A549 (cell line): ENCODE measurements at regions not wholly inside any gene's neighbourhood (a gene's known extent, or its start where the extent isn't known, plus 50 kb on each side); places are given as distances from the start of the nearest gene placed in this dataset.

Experiments
- ATAC-seq, 2 experiments: fragments of 200-7000 bp in 1 of 2; fragments of >200 bp in 1 of 2; cut with Nextera tagmentation in 1 of 2; cut with Tn5 transposase in 1 of 2; 3 replicates each; pipeline versions ENCODE4 v1.8.0 to v1.9.1; 2018 to 2020; ENCODE audit warnings: mild to moderate bottlenecking in 1 of 2, moderate library complexity in 1 of 2
- CTCF ChIA-PET: fragments of 300-600 bp; sonication (Branson Sonifier 250); formaldehyde crosslinking; extraction: SDS; loops from one replicate; lab custom pipeline; 2021; ENCODE audit warnings: antibody characterized with exemption, inconsistent platforms; lab: Yijun Ruan, JAX
- POLR2A ChIA-PET: fragments of 350-600 bp; formaldehyde crosslinking; extraction: SDS; loops from one replicate; lab custom pipeline; 2021; ENCODE audit warnings: antibody characterized with exemption, inconsistent platforms; lab: Yijun Ruan, JAX
- DNase-seq, 2 experiments: peaks; one replicate each; pipeline versions ENCODE4 v3.0.0 to v3.0.0-alpha.2; 2011 to 2016; ENCODE audit warnings: low read depth in 1 of 2, low spot score in 1 of 2
- FAIRE-seq: peaks from 2 replicates; lab custom pipeline; 2011; peaks lifted over from hg19 to GRCh38; lab: Jason Lieb, UNC
- H3K27ac ChIP-seq, 2 experiments: fragments of >200 bp; sonication (Bioruptor Twin); formaldehyde crosslinking; 3 replicates each; pipeline ENCODE4 v1.5.1; 2016 to 2017
- H3K4me1 ChIP-seq: fragments of >200 bp; sonication (Bioruptor Twin); formaldehyde crosslinking; 3 replicates; pipeline ENCODE4 v1.6.1; 2016
- H3K4me2 ChIP-seq: fragments of >200 bp; sonication (Bioruptor Twin); formaldehyde crosslinking; 3 replicates; pipeline ENCODE4 v1.6.1; 2016
- H3K4me3 ChIP-seq: fragments of >200 bp; sonication (Bioruptor Twin); formaldehyde crosslinking; 3 replicates; pipeline ENCODE4 v1.5.1; 2016
- H3K9me3 ChIP-seq: fragments of >200 bp; sonication (Bioruptor Twin); formaldehyde crosslinking; 3 replicates; pipeline ENCODE4 v1.6.1; 2016
- CBX8 ChIP-seq: fragments of 200-600 bp; sonication (generic); IDR thresholded peaks from 2 replicates; pipeline ENCODE4 v1.6.1; 2016
- CEBPB ChIP-seq, 2 experiments: fragments of >200 bp in 1 of 2; sonication (Bioruptor Twin) in 1 of 2; formaldehyde crosslinking in 1 of 2; IDR thresholded peaks; 2 replicates each; pipeline ENCODE4 v1.6.1; 2012 to 2016
- CHD2 ChIP-seq: fragments of 150-350 bp; IDR thresholded peaks from 2 replicates; pipeline ENCODE4 v1.6.1; 2014; ENCODE audit warnings: low read length; ENCODE audit not compliant: partially characterized antibody
- EHF ChIP-seq: fragments of 250-450 bp; sonication (Bioruptor Pico); IDR thresholded peaks from 2 replicates; pipeline ENCODE4 v1.5.0; 2020; ENCODE audit warnings: mild to moderate bottlenecking
- ESRRA ChIP-seq: fragments of 150-350 bp; IDR thresholded peaks from 2 replicates; pipeline ENCODE4 v1.6.1; 2014; ENCODE audit warnings: mild to moderate bottlenecking, low read length, borderline replicate concordance
- FOSB ChIP-seq: fragments of 250-450 bp; sonication (Bioruptor Pico); IDR thresholded peaks from 2 replicates; pipeline ENCODE4 v1.5.0; 2020; ENCODE audit warnings: mild to moderate bottlenecking, moderate library complexity
- FOXS1 ChIP-seq: fragments of 250-450 bp; sonication (Bioruptor Pico); IDR thresholded peaks from 2 replicates; pipeline ENCODE4 v1.5.0; 2020; ENCODE audit warnings: mild to moderate bottlenecking, moderate library complexity
- HDAC2 ChIP-seq: fragments of 200-600 bp; sonication (generic); IDR thresholded peaks from 2 replicates; pipeline ENCODE4 v1.6.1; 2016
- HEYL ChIP-seq: fragments of 250-450 bp; sonication (Bioruptor Pico); IDR thresholded peaks from 2 replicates; pipeline ENCODE4 v1.8.0; 2021; ENCODE audit warnings: mild to moderate bottlenecking, moderate library complexity
- HOXB5 ChIP-seq: fragments of 250-450 bp; sonication (Bioruptor Pico); IDR thresholded peaks from 2 replicates; pipeline ENCODE4 v1.5.0; 2020; ENCODE audit warnings: mild to moderate bottlenecking, moderate library complexity
- JUN ChIP-seq, 2 experiments: fragments of >200 bp; sonication (Bioruptor Twin); formaldehyde crosslinking; IDR thresholded peaks; 2 replicates in 1 of 2; 3 replicates in 1 of 2; pipeline ENCODE4 v1.6.1; 2016 to 2017
- JUNB ChIP-seq: fragments of >200 bp; sonication (Bioruptor Twin); formaldehyde crosslinking; IDR thresholded peaks from 2 replicates; pipeline ENCODE4 v1.6.1; 2016
- KDM5A ChIP-seq: fragments of 200-600 bp; sonication (generic); IDR thresholded peaks from 2 replicates; pipeline ENCODE4 v1.6.1; 2016; ENCODE audit warnings: antibody characterized with exemption, mild to moderate bottlenecking
- PHF8 ChIP-seq: fragments of 200-600 bp; sonication (generic); IDR thresholded peaks from 2 replicates; pipeline ENCODE4 v1.6.1; 2016; ENCODE audit warnings: low read depth, mild to moderate bottlenecking, antibody characterized with exemption, moderate library complexity, borderline replicate concordance
- POLR2A ChIP-seq: IDR thresholded peaks from 2 replicates; pipeline ENCODE4 v1.6.1; 2012; ENCODE audit warnings: mild to moderate bottlenecking, low read length
- RAD21 ChIP-seq, 2 experiments: fragments of >200 bp in 1 of 2; sonication (Bioruptor Twin) in 1 of 2; formaldehyde crosslinking in 1 of 2; IDR thresholded peaks in 1 of 2; conservative IDR thresholded peaks in 1 of 2; 2 replicates in 1 of 2; 3 replicates in 1 of 2; pipeline ENCODE4 v1.6.1; 2012 to 2018; ENCODE audit warnings: inconsistent platforms in 1 of 2
- RFX5 ChIP-seq: fragments of 450-650 bp; IDR thresholded peaks from 2 replicates; pipeline ENCODE4 v1.7.1; 2014; ENCODE audit warnings: antibody characterized with exemption, mild to moderate bottlenecking, moderate library complexity
- ZC3H11A ChIP-seq: fragments of 450-650 bp; IDR thresholded peaks from 2 replicates; pipeline ENCODE4 v1.6.1; 2014; ENCODE audit warnings: antibody characterized with exemption, mild to moderate bottlenecking
- ZFP36 ChIP-seq: fragments of 450-650 bp; IDR thresholded peaks from 2 replicates; pipeline ENCODE4 v1.6.1; 2014; ENCODE audit warnings: borderline replicate concordance; ENCODE audit not compliant: partially characterized antibody
- ZSCAN20 ChIP-seq: fragments of 250-450 bp; sonication (Bioruptor Pico); IDR thresholded peaks from 2 replicates; pipeline ENCODE4 v1.8.0; 2022; ENCODE audit warnings: mild to moderate bottlenecking, moderate library complexity
- WGBS: methylation state at CpG from one replicate; pipeline ENCODE4 v1.1.6; 2017; ENCODE audit errors: missing lambda C conversion rate; 5-methylcytosine and 5-hydroxymethylcytosine counted together
- TF ChIP-seq, protein P1 (sequence below): IDR thresholded peaks from 2 replicates; pipeline ENCODE4 v1.6.1; 2012
- TF ChIP-seq, protein P2 (sequence below): fragments of 200-600 bp; sonication (generic); IDR thresholded peaks from 2 replicates; pipeline ENCODE4 v1.6.1; 2016; ENCODE audit warnings: antibody characterized with exemption, mild to moderate bottlenecking, moderate library complexity
- TF ChIP-seq, protein P3 (sequence below): IDR thresholded peaks from 2 replicates; pipeline ENCODE4 v1.6.1; 2012
- TF ChIP-seq, protein P4 (sequence below): fragments of 250-450 bp; sonication (Bioruptor Pico); IDR thresholded peaks from 2 replicates; pipeline ENCODE4 v1.5.0; 2021; ENCODE audit warnings: mild to moderate bottlenecking, moderate library complexity, borderline replicate concordance
- TF ChIP-seq, protein P5 (sequence below): IDR thresholded peaks from 2 replicates; pipeline ENCODE4 v1.6.1; 2012; ENCODE audit warnings: low read depth, borderline replicate concordance
- TF ChIP-seq, protein P6 (sequence below): fragments of >200 bp; sonication (Bioruptor Twin); formaldehyde crosslinking; IDR thresholded peaks from 3 replicates; pipeline ENCODE4 v1.5.1; 2016
- TF ChIP-seq, protein P7 (sequence below): fragments of >200 bp; sonication (Bioruptor Twin); formaldehyde crosslinking; IDR thresholded peaks from 3 replicates; pipeline ENCODE4 v1.6.1; 2016

DNA sequence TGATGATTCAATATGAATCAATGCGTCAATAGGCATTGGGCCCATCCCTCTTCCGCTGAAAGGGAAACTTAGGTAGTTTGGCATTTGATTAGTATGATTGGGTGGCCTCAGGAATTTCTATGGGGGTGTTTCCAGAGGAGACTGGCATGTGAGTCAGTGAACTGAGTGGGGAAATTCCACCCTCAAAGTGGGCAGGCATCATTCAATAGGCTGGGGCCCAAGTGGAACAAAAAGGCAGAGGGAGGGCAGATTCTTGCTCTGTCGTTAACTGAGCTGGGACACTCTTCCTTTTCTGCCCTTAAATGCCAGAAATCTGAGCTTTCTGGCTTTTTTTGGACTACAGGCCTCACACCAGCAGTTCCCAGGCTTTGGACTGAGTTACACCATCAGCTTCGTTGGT, 373.5 kb downstream of the RPS29 start:
- ATAC-seq, result no peak
- POLR2A ChIA-PET, result no interaction called here
- TF ChIP-seq FOXS1, result no peak
- no peak for TF ChIP-seq JUN (IDR thresholded peaks at IDR 0.05)
- TF ChIP-seq, protein P1, sequence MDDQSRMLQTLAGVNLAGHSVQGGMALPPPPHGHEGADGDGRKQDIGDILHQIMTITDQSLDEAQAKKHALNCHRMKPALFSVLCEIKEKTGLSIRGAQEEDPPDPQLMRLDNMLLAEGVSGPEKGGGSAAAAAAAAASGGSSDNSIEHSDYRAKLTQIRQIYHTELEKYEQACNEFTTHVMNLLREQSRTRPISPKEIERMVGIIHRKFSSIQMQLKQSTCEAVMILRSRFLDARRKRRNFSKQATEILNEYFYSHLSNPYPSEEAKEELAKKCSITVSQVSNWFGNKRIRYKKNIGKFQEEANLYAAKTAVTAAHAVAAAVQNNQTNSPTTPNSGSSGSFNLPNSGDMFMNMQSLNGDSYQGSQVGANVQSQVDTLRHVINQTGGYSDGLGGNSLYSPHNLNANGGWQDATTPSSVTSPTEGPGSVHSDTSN, result no peak
- TF ChIP-seq ZSCAN20 (CRISPR knock-in tag), result no peak
- TF ChIP-seq, protein P2, sequence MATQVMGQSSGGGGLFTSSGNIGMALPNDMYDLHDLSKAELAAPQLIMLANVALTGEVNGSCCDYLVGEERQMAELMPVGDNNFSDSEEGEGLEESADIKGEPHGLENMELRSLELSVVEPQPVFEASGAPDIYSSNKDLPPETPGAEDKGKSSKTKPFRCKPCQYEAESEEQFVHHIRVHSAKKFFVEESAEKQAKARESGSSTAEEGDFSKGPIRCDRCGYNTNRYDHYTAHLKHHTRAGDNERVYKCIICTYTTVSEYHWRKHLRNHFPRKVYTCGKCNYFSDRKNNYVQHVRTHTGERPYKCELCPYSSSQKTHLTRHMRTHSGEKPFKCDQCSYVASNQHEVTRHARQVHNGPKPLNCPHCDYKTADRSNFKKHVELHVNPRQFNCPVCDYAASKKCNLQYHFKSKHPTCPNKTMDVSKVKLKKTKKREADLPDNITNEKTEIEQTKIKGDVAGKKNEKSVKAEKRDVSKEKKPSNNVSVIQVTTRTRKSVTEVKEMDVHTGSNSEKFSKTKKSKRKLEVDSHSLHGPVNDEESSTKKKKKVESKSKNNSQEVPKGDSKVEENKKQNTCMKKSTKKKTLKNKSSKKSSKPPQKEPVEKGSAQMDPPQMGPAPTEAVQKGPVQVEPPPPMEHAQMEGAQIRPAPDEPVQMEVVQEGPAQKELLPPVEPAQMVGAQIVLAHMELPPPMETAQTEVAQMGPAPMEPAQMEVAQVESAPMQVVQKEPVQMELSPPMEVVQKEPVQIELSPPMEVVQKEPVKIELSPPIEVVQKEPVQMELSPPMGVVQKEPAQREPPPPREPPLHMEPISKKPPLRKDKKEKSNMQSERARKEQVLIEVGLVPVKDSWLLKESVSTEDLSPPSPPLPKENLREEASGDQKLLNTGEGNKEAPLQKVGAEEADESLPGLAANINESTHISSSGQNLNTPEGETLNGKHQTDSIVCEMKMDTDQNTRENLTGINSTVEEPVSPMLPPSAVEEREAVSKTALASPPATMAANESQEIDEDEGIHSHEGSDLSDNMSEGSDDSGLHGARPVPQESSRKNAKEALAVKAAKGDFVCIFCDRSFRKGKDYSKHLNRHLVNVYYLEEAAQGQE, result no peak
- no peak for TF ChIP-seq PHF8
- no peak for TF ChIP-seq RFX5
- TF ChIP-seq, protein P3, sequence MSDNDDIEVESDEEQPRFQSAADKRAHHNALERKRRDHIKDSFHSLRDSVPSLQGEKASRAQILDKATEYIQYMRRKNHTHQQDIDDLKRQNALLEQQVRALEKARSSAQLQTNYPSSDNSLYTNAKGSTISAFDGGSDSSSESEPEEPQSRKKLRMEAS, result no peak
- TF ChIP-seq, protein P4, sequence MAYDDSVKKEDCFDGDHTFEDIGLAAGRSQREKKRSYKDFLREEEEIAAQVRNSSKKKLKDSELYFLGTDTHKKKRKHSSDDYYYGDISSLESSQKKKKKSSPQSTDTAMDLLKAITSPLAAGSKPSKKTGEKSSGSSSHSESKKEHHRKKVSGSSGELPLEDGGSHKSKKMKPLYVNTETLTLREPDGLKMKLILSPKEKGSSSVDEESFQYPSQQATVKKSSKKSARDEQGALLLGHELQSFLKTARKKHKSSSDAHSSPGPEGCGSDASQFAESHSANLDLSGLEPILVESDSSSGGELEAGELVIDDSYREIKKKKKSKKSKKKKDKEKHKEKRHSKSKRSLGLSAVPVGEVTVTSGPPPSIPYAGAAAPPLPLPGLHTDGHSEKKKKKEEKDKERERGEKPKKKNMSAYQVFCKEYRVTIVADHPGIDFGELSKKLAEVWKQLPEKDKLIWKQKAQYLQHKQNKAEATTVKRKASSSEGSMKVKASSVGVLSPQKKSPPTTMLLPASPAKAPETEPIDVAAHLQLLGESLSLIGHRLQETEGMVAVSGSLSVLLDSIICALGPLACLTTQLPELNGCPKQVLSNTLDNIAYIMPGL (CRISPR knock-in tag), result no peak
- CTCF ChIA-PET, result no interaction called here
- Histone ChIP-seq H3K4me2 (no peak overlapping the region), H3K4me1 (no peaks in the 10 kb centered on the region), H3K4me3 (no peak overlapping the region), H3K9me3 (no peaks in the 10 kb centered on the region), H3K27ac (no peak overlapping the region)
- FAIRE-seq, result no peak
- 25% methylated on average over 4 of the region's 4 CpGs for WGBS
- no peak for DNase-seq

DNA sequence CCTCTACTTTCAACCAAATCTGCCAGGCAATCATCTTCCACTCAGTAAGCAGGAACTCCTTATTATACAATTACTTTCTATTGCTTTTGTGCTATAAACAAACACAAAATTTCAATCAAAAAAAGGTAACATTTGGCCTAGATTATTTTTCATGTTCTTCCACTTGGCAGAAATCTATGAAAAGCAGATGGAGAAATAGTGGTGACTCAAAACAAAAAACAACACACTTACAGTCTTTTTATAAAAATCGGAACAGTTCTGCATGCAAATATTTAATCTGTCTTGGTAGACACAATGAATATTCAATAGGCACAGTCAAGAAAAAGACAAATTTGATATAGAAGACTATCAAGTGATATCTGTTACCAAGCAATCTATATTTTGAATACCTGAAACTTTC, 376.8 kb downstream of the RPS29 start:
- ChIA-PET CTCF (interaction anchor here (1.1 kb wide), 1 partner anchor 11 kb away, joined by 4 read pairs; no protein-coding TSS in a partner anchor), POLR2A (no interaction called here)
- Histone ChIP-seq H3K27ac (no peak overlapping the region), H3K4me2 (no peak overlapping the region), H3K4me3 (no peak overlapping the region), H3K4me1 (no peaks in the 10 kb centered on the region), H3K9me3 (no peaks in the 10 kb centered on the region)
- ATAC-seq (no peak), DNase-seq (no peak), FAIRE-seq (no peak)
- WGBS, result 38% methylated on average over 1 of the region's 1 CpG
- TF ChIP-seq ZC3H11A (no peak), CEBPB (IDR thresholded peaks at IDR 0.05) (no peak), JUNB (no peak), CHD2 (no peak), FOSB (CRISPR knock-in tag) (no peak), EHF (no peak), HEYL (CRISPR knock-in tag) (no peak), ZFP36 (no peak), CBX8 (no peak), HDAC2 (no peak), ESRRA (no peak), HOXB5 (CRISPR knock-in tag) (no peak), KDM5A (no peak), ZSCAN20 (CRISPR knock-in tag) (no peak), RAD21 (conservative IDR thresholded peaks at IDR 0.05 in 1 of 2, IDR thresholded peaks at IDR 0.05 in 1 of 2) (no peak), PHF8 (no peak), POLR2A (no peak)
- TF ChIP-seq, protein P5, sequence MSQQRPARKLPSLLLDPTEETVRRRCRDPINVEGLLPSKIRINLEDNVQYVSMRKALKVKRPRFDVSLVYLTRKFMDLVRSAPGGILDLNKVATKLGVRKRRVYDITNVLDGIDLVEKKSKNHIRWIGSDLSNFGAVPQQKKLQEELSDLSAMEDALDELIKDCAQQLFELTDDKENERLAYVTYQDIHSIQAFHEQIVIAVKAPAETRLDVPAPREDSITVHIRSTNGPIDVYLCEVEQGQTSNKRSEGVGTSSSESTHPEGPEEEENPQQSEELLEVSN, result no peak
- TF ChIP-seq, protein P6, sequence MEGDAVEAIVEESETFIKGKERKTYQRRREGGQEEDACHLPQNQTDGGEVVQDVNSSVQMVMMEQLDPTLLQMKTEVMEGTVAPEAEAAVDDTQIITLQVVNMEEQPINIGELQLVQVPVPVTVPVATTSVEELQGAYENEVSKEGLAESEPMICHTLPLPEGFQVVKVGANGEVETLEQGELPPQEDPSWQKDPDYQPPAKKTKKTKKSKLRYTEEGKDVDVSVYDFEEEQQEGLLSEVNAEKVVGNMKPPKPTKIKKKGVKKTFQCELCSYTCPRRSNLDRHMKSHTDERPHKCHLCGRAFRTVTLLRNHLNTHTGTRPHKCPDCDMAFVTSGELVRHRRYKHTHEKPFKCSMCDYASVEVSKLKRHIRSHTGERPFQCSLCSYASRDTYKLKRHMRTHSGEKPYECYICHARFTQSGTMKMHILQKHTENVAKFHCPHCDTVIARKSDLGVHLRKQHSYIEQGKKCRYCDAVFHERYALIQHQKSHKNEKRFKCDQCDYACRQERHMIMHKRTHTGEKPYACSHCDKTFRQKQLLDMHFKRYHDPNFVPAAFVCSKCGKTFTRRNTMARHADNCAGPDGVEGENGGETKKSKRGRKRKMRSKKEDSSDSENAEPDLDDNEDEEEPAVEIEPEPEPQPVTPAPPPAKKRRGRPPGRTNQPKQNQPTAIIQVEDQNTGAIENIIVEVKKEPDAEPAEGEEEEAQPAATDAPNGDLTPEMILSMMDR, result no peak
- TF ChIP-seq, protein P7, sequence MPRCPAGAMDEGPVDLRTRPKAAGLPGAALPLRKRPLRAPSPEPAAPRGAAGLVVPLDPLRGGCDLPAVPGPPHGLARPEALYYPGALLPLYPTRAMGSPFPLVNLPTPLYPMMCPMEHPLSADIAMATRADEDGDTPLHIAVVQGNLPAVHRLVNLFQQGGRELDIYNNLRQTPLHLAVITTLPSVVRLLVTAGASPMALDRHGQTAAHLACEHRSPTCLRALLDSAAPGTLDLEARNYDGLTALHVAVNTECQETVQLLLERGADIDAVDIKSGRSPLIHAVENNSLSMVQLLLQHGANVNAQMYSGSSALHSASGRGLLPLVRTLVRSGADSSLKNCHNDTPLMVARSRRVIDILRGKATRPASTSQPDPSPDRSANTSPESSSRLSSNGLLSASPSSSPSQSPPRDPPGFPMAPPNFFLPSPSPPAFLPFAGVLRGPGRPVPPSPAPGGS, result no peak
